ENCODE measurements at regions not wholly inside any gene's neighbourhood (a gene's known extent, or its start where the extent isn't known, plus 50 kb on each side); places are given as distances from the start of the nearest gene placed in this dataset.

DNA sequence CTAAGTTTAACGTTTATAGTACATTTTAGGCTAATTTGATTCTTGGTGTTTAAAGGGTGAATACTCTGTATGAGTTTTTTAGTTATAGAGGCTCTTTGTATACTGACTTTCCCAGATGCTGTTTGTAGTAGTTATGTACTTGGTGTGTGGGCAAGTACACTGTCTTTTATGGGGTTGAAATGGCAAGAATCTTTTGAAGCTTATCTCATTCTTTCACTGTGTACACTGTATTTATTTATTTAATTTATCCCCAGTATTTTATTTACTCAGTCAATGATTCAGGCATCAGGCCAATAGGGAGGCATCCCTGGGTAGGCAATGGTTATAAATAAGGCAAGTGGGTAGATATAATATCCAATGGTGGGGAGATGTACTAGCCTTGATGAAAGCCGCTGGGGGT, 277.0 kb upstream of the PTCHD4 start:
- TF ChIP-seq, protein P1, sequence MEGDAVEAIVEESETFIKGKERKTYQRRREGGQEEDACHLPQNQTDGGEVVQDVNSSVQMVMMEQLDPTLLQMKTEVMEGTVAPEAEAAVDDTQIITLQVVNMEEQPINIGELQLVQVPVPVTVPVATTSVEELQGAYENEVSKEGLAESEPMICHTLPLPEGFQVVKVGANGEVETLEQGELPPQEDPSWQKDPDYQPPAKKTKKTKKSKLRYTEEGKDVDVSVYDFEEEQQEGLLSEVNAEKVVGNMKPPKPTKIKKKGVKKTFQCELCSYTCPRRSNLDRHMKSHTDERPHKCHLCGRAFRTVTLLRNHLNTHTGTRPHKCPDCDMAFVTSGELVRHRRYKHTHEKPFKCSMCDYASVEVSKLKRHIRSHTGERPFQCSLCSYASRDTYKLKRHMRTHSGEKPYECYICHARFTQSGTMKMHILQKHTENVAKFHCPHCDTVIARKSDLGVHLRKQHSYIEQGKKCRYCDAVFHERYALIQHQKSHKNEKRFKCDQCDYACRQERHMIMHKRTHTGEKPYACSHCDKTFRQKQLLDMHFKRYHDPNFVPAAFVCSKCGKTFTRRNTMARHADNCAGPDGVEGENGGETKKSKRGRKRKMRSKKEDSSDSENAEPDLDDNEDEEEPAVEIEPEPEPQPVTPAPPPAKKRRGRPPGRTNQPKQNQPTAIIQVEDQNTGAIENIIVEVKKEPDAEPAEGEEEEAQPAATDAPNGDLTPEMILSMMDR (IDR thresholded peaks at IDR 0.05), result no peak
- no peak for TF ChIP-seq POLR2AphosphoS5 (IDR thresholded peaks at IDR 0.05)
- no peak for TF ChIP-seq POLR2A (IDR thresholded peaks at IDR 0.05; ENCODE audit: low read depth)

All from esophagus muscularis mucosa (tissue), 3 donors.